ENCODE measurements at regions not wholly inside any gene's neighbourhood (a gene's known extent, or its start where the extent isn't known, plus 50 kb on each side); places are given as distances from the start of the nearest gene placed in this dataset.

GRCh38 chr6:113288409-113288808, 568.7 kb upstream of the MARCKS start:
- H3K36me3 Mint-ChIP-seq (ENCODE audit: insufficient read depth): no peaks in the 10 kb centered on the region
- H3K4me3 Mint-ChIP-seq: no peak overlapping the region
- no peak overlapping the region for H3K27ac Mint-ChIP-seq (ENCODE audit: low read depth)
- DNase-seq (ENCODE audit: low spot score in 2 of 2) (no peak), ATAC-seq (replicated peaks; ENCODE audit: extremely low read depth, poor library complexity, severe bottlenecking) (no peak)
- no peaks in the 10 kb centered on the region for H3K4me1 Mint-ChIP-seq
- no peaks in the 10 kb centered on the region for H3K27me3 Mint-ChIP-seq
- peaks cover 6% of the 10 kb centered on the region for H3K9me3 Mint-ChIP-seq

DNA sequence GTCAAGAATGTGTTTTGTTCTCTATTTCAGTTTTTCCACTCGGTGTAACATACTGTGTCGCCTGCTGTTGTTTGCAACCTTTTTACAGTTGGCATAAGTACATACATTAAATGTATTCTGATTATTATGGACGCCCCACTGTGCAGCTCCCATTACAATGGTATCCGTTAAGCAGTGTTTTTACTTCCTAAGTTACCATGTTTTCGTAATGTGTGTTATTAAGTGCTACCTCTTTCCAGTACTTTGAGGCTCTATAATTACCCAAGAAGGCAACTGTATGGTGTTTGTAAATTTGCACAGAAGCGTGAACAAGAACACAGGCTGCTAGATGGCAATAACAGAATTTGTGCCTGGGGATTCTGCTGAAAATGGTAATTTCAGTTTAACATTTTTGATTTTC, 568.0 kb upstream of the MARCKS start:
- Mint-ChIP-seq H3K4me1 (no peaks in the 10 kb centered on the region), H3K27me3 (no peaks in the 10 kb centered on the region), H3K27ac (ENCODE audit: low read depth) (no peak overlapping the region), H3K4me3 (no peak overlapping the region), H3K9me3 (peaks cover 6% of the 10 kb centered on the region), H3K36me3 (ENCODE audit: insufficient read depth) (no peaks in the 10 kb centered on the region)
- DNase-seq (ENCODE audit: low spot score in 2 of 2): no peak
- ATAC-seq (replicated peaks; ENCODE audit: extremely low read depth, poor library complexity, severe bottlenecking): no peak

GRCh38 chr6:113290684-113291083, 566.5 kb upstream of the MARCKS start:
- DNase-seq (ENCODE audit: low spot score in 2 of 2) (no peak), ATAC-seq (replicated peaks; ENCODE audit: extremely low read depth, poor library complexity, severe bottlenecking) (no peak)
- H3K4me3 Mint-ChIP-seq: no peak overlapping the region
- H3K27ac Mint-ChIP-seq (ENCODE audit: low read depth): no peak overlapping the region
- H3K9me3 Mint-ChIP-seq: no peaks in the 10 kb centered on the region
- H3K36me3 Mint-ChIP-seq (ENCODE audit: insufficient read depth): no peaks in the 10 kb centered on the region
- no peaks in the 10 kb centered on the region for H3K27me3 Mint-ChIP-seq
- no peaks in the 10 kb centered on the region for H3K4me1 Mint-ChIP-seq

GRCh38 chr6:113291751-113292445, 565.2 kb upstream of the MARCKS start:
- H3K4me1 Mint-ChIP-seq: no peaks in the 10 kb centered on the region
- no peak overlapping the region for H3K4me3 Mint-ChIP-seq
- H3K27ac Mint-ChIP-seq (ENCODE audit: low read depth): no peak overlapping the region
- ATAC-seq (replicated peaks; ENCODE audit: extremely low read depth, poor library complexity, severe bottlenecking) (no peak), DNase-seq (ENCODE audit: low spot score in 2 of 2) (no peak)
- H3K27me3 Mint-ChIP-seq: no peaks in the 10 kb centered on the region
- H3K9me3 Mint-ChIP-seq: no peaks in the 10 kb centered on the region
- H3K36me3 Mint-ChIP-seq (ENCODE audit: insufficient read depth): no peaks in the 10 kb centered on the region

- Mint-ChIP-seq H3K4me1 (no peaks in the 10 kb centered on the region), H3K27ac (ENCODE audit: low read depth) (no peak overlapping the region), H3K4me3 (no peak overlapping the region), H3K27me3 (no peaks in the 10 kb centered on the region), H3K9me3 (no peaks in the 10 kb centered on the region), H3K36me3 (ENCODE audit: insufficient read depth) (no peaks in the 10 kb centered on the region)
- DNase-seq (ENCODE audit: low spot score in 2 of 2) (no peak), ATAC-seq (replicated peaks; ENCODE audit: extremely low read depth, poor library complexity, severe bottlenecking) (no peak)
Observed at GRCh38 chr6:113292646-113293422, 564.3 kb upstream of the MARCKS start.

- H3K36me3 Mint-ChIP-seq (ENCODE audit: insufficient read depth): no peaks in the 10 kb centered on the region
- H3K9me3 Mint-ChIP-seq: no peaks in the 10 kb centered on the region
- no peak overlapping the region for H3K4me3 Mint-ChIP-seq
- no peak overlapping the region for H3K27ac Mint-ChIP-seq (ENCODE audit: low read depth)
- no peak for DNase-seq (ENCODE audit: low spot score in 2 of 2)
- H3K27me3 Mint-ChIP-seq: no peaks in the 10 kb centered on the region
- H3K4me1 Mint-ChIP-seq: no peaks in the 10 kb centered on the region
- ATAC-seq (replicated peaks; ENCODE audit: extremely low read depth, poor library complexity, severe bottlenecking): no peak
Observed at GRCh38 chr6:113293423-113293740, 563.8 kb upstream of the MARCKS start.

- no peak overlapping the region for H3K27ac Mint-ChIP-seq (ENCODE audit: low read depth)
Observed at GRCh38 chr6:113299531-113299930, 557.6 kb upstream of the MARCKS start.

DNA sequence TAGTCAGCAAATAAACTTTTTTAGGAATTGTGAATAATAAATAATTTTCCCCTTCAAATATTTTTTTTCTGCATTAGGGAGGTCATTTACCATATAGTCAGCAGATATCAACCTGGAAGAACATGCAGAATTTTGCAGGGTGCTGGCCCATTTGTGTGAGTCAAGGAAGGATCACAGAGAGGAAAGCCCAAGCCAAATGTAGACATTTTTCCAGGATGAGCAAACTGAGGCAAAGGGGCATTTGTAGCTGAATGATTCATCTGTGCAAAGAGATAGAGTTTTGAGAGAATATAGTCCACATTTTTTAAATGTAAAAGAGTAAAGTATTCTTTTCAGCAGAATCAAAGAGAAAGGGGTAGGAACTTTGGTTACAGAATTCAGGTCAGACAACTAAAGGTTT, 555.5 kb upstream of the MARCKS start:
- H3K27ac Mint-ChIP-seq (ENCODE audit: low read depth): no peak overlapping the region
- no peak overlapping the region for H3K4me3 Mint-ChIP-seq
- no peaks in the 10 kb centered on the region for H3K27me3 Mint-ChIP-seq
- peaks cover 6% of the 10 kb centered on the region for H3K9me3 Mint-ChIP-seq
- no peaks in the 10 kb centered on the region for H3K36me3 Mint-ChIP-seq (ENCODE audit: insufficient read depth)
- ATAC-seq (replicated peaks; ENCODE audit: extremely low read depth, poor library complexity, severe bottlenecking): no peak
- DNase-seq (ENCODE audit: low spot score in 2 of 2): no peak
- H3K4me1 Mint-ChIP-seq: no peaks in the 10 kb centered on the region

More at GRCh38 chr6:113299531-113299930, 557.6 kb upstream of the MARCKS start:
- Mint-ChIP-seq H3K36me3 (ENCODE audit: insufficient read depth) (no peaks in the 10 kb centered on the region), H3K27me3 (no peaks in the 10 kb centered on the region), H3K9me3 (peaks cover 6% of the 10 kb centered on the region), H3K4me3 (no peak overlapping the region), H3K4me1 (no peaks in the 10 kb centered on the region)
- DNase-seq (ENCODE audit: low spot score in 2 of 2): no peak
- ATAC-seq (replicated peaks; ENCODE audit: extremely low read depth, poor library complexity, severe bottlenecking): no peak

DNA sequence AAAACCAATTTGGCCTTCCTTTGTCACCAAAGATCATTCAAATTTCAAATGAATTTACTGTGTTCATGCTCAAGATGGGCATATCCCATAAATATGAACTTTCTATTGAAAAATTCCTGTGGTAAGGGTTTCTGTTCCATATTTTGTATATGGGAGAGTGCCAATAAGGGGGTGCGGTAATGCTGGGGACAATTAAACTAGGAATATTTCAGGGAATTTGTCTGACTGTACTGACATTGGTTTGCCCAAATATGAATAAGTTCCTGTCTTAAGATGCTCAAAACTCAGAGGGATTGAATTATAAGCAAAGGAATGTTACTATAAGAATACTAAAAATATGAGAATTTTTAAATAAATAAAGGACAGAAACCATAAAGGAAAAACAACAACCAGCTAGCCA, 553.0 kb upstream of the MARCKS start:
- H3K4me3 Mint-ChIP-seq: no peak overlapping the region
- DNase-seq (ENCODE audit: low spot score in 2 of 2) (no peak), ATAC-seq (replicated peaks; ENCODE audit: extremely low read depth, poor library complexity, severe bottlenecking) (no peak)
- H3K27me3 Mint-ChIP-seq: no peaks in the 10 kb centered on the region
- peaks cover 6% of the 10 kb centered on the region for H3K9me3 Mint-ChIP-seq
- no peaks in the 10 kb centered on the region for H3K4me1 Mint-ChIP-seq
- no peak overlapping the region for H3K27ac Mint-ChIP-seq (ENCODE audit: low read depth)
- no peaks in the 10 kb centered on the region for H3K36me3 Mint-ChIP-seq (ENCODE audit: insufficient read depth)

GRCh38 chr6:113306552-113307145, 550.5 kb upstream of the MARCKS start:
- no peak overlapping the region for H3K4me3 Mint-ChIP-seq
- no peaks in the 10 kb centered on the region for H3K27me3 Mint-ChIP-seq
- ATAC-seq (replicated peaks; ENCODE audit: extremely low read depth, poor library complexity, severe bottlenecking) (no peak), DNase-seq (ENCODE audit: low spot score in 2 of 2) (no peak)
- H3K36me3 Mint-ChIP-seq (ENCODE audit: insufficient read depth): no peaks in the 10 kb centered on the region
- no peaks in the 10 kb centered on the region for H3K9me3 Mint-ChIP-seq
- no peak overlapping the region for H3K27ac Mint-ChIP-seq (ENCODE audit: low read depth)
- H3K4me1 Mint-ChIP-seq: no peaks in the 10 kb centered on the region

GRCh38 chr6:113308266-113308665, 548.9 kb upstream of the MARCKS start:
- DNase-seq (ENCODE audit: low spot score in 2 of 2) (no peak), ATAC-seq (replicated peaks; ENCODE audit: extremely low read depth, poor library complexity, severe bottlenecking) (no peak)
- Mint-ChIP-seq H3K27me3 (no peaks in the 10 kb centered on the region), H3K4me3 (no peak overlapping the region), H3K9me3 (no peaks in the 10 kb centered on the region), H3K4me1 (no peaks in the 10 kb centered on the region), H3K36me3 (ENCODE audit: insufficient read depth) (no peaks in the 10 kb centered on the region), H3K27ac (ENCODE audit: low read depth) (no peak overlapping the region)

DNA sequence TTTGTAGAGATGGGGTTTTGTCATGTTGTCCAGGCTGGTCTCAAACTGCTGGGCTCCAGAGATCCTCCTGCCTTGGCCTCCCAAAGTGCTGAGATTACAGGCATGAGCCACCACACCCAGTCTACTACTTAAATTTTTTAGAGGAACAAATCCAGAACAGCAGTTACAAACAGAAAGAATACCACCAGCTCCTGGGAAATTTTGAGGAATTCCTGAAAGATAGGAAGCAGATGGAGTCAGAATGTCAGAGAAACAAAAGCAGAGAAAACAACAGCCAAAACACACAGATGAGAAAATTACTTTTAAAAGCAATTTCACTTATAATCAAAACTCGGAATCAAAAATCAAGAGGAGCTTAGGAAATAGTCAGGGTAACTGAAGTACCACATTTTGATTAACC, 543.3 kb upstream of the MARCKS start:
- Mint-ChIP-seq H3K9me3 (peaks cover 10% of the 10 kb centered on the region), H3K4me3 (no peak overlapping the region), H3K4me1 (no peaks in the 10 kb centered on the region), H3K27me3 (no peaks in the 10 kb centered on the region), H3K27ac (ENCODE audit: low read depth) (no peak overlapping the region), H3K36me3 (ENCODE audit: insufficient read depth) (no peaks in the 10 kb centered on the region)
- ATAC-seq (replicated peaks; ENCODE audit: extremely low read depth, poor library complexity, severe bottlenecking) (no peak), DNase-seq (ENCODE audit: low spot score in 2 of 2) (no peak)

- no peak overlapping the region for H3K27ac Mint-ChIP-seq (ENCODE audit: low read depth)
- ATAC-seq (replicated peaks; ENCODE audit: extremely low read depth, poor library complexity, severe bottlenecking) (no peak), DNase-seq (ENCODE audit: low spot score in 2 of 2) (no peak)
- H3K36me3 Mint-ChIP-seq (ENCODE audit: insufficient read depth): no peaks in the 10 kb centered on the region
- no peaks in the 10 kb centered on the region for H3K27me3 Mint-ChIP-seq
- H3K4me1 Mint-ChIP-seq: no peaks in the 10 kb centered on the region
- H3K4me3 Mint-ChIP-seq: no peak overlapping the region
- H3K9me3 Mint-ChIP-seq: peaks cover 10% of the 10 kb centered on the region
Observed at GRCh38 chr6:113315165-113315564, 542.0 kb upstream of the MARCKS start.

All from central memory CD8-positive, alpha-beta T cell (primary cell).